OCI-M2 (cell line): ENCODE measurements at regions not wholly inside any gene's neighbourhood (a gene's known extent, or its start where the extent isn't known, plus 50 kb on each side); places are given as distances from the start of the nearest gene placed in this dataset.
"Not testable (repeated sequence)": the region's sequence is repeated elsewhere in the genome, so short reads cannot be mapped to it uniquely, and the experiment has no call there.

Experiments
- DNase-seq: peaks from one replicate; lab custom pipeline; 2025; ENCODE audit not compliant: unreplicated experiment; lab: John Stamatoyannopoulos, UW

- DNase-seq, result no peak
Measured at GRCh38 chr14:84074626-84075025, 1455.3 kb upstream of the FLRT2 start.

GRCh38 chr14:84080944-84081343, 1449.0 kb upstream of the FLRT2 start:
- no peak for DNase-seq

GRCh38 chr14:84084056-84084630, 1445.8 kb upstream of the FLRT2 start:
- no peak for DNase-seq

GRCh38 chr14:84085493-84085892, 1444.5 kb upstream of the FLRT2 start:
- no peak for DNase-seq

- no peak for DNase-seq
Measured at GRCh38 chr14:84086714-84087113, 1443.2 kb upstream of the FLRT2 start.

- DNase-seq, result no peak
Measured at GRCh38 chr14:84087986-84088531, 1441.9 kb upstream of the FLRT2 start.

- DNase-seq, result no peak
Measured at GRCh38 chr14:84090837-84091236, 1439.1 kb upstream of the FLRT2 start.

- DNase-seq, result no peak
Measured at GRCh38 chr14:84095681-84096080, 1434.3 kb upstream of the FLRT2 start.

GRCh38 chr14:84098261-84098660, 1431.7 kb upstream of the FLRT2 start:
- no peak for DNase-seq

GRCh38 chr14:84099560-84099959, 1430.4 kb upstream of the FLRT2 start:
- not testable (repeated sequence) for DNase-seq

- no peak for DNase-seq
Measured at GRCh38 chr14:84107835-84108343, 1422.1 kb upstream of the FLRT2 start.

GRCh38 chr14:84108746-84109457, 1421.0 kb upstream of the FLRT2 start:
- no peak for DNase-seq

- DNase-seq, result no peak
Measured at GRCh38 chr14:84112589-84112988, 1417.4 kb upstream of the FLRT2 start.

GRCh38 chr14:84125676-84126075, 1404.3 kb upstream of the FLRT2 start:
- DNase-seq, result no peak

GRCh38 chr14:84127495-84127894, 1402.4 kb upstream of the FLRT2 start:
- no peak for DNase-seq

- no peak for DNase-seq
Measured at GRCh38 chr14:84128050-84128449, 1401.9 kb upstream of the FLRT2 start.

GRCh38 chr14:84129007-84129406, 1400.9 kb upstream of the FLRT2 start:
- peak; percentile 11 for DNase-seq

- no peak for DNase-seq
Measured at GRCh38 chr14:84129941-84130340, 1400.0 kb upstream of the FLRT2 start.

GRCh38 chr14:84131924-84132323, 1398.0 kb upstream of the FLRT2 start:
- DNase-seq, result no peak

GRCh38 chr14:84144166-84144565, 1385.8 kb upstream of the FLRT2 start:
- no peak for DNase-seq

GRCh38 chr14:84152452-84152851, 1377.5 kb upstream of the FLRT2 start:
- DNase-seq, result no peak

GRCh38 chr14:84162633-84163032, 1367.3 kb upstream of the FLRT2 start:
- no peak for DNase-seq
